H9 (cell line): ENCODE measurements at regions not wholly inside any gene's neighbourhood (a gene's known extent, or its start where the extent isn't known, plus 50 kb on each side); places are given as distances from the start of the nearest gene placed in this dataset.

Experiments used
- DNase-seq: peaks from one replicate; pipeline ENCODE4 v3.0.0-alpha.2; 2017
- H2AFZ ChIP-seq: one replicate; pipeline ENCODE4 v1.6.1; 2013; ENCODE audit warnings: mild to moderate bottlenecking, low read length, control low read depth, moderate library complexity
- H2AK5ac ChIP-seq: 2 replicates; pipeline ENCODE4 v1.6.1; 2013; ENCODE audit warnings: low read length, control low read depth, mixed read lengths; ENCODE audit not compliant: insufficient read length
- H2BK120ac ChIP-seq: one replicate; pipeline ENCODE4 v1.6.1; 2013; ENCODE audit warnings: low read depth, mild to moderate bottlenecking, low read length, control low read depth, inconsistent platforms; ENCODE audit not compliant: poor library complexity, severe bottlenecking
- H2BK12ac ChIP-seq: 2 replicates; pipeline ENCODE4 v1.6.1; 2013; ENCODE audit warnings: low read length, control low read depth, mixed read lengths, low read depth; ENCODE audit not compliant: insufficient read length
- H2BK15ac ChIP-seq: 2 replicates; pipeline ENCODE4 v1.6.1; 2013; ENCODE audit warnings: low read depth, low read length, control low read depth
- H2BK20ac ChIP-seq: one replicate; pipeline ENCODE4 v1.6.1; 2013; ENCODE audit warnings: low read depth, mild to moderate bottlenecking, low read length, control low read depth, inconsistent platforms; ENCODE audit not compliant: poor library complexity, severe bottlenecking
- H2BK5ac ChIP-seq: 2 replicates; pipeline ENCODE4 v1.6.1; 2013; ENCODE audit warnings: low read length, control low read depth, mixed read lengths; ENCODE audit not compliant: insufficient read length
- H3K14ac ChIP-seq: 2 replicates; pipeline ENCODE4 v1.6.1; 2013; ENCODE audit warnings: low read length, control low read depth; ENCODE audit not compliant: insufficient read depth
- H3K18ac ChIP-seq: 2 replicates; pipeline ENCODE4 v1.6.1; 2013; ENCODE audit warnings: low read depth, mild to moderate bottlenecking, mixed read lengths, low read length, control low read depth; ENCODE audit not compliant: insufficient read length
- H3K23ac ChIP-seq: 2 replicates; pipeline ENCODE4 v1.6.1; 2013; ENCODE audit warnings: low read length, control low read depth, mixed read lengths, low read depth; ENCODE audit not compliant: insufficient read length
- H3K23me2 ChIP-seq: 2 replicates; pipeline ENCODE4 v1.6.1; 2013; ENCODE audit warnings: low read depth, mild to moderate bottlenecking, mixed read lengths, low read length, control low read depth; ENCODE audit not compliant: insufficient read length, poor library complexity, severe bottlenecking
- H3K27ac ChIP-seq: 2 replicates; pipeline ENCODE4 v1.5.1; 2013; ENCODE audit warnings: low read length, control low read depth, mixed read lengths, low read depth; ENCODE audit not compliant: insufficient read length
- H3K27me3 ChIP-seq: 2 replicates; pipeline ENCODE4 v1.6.1; 2013; ENCODE audit warnings: low read length, control low read depth, inconsistent platforms; ENCODE audit not compliant: insufficient read depth
- H3K4ac ChIP-seq: 2 replicates; pipeline ENCODE4 v1.6.1; 2013; ENCODE audit warnings: low read depth, mild to moderate bottlenecking, control low read depth, inconsistent platforms, low read length, moderate library complexity
- H3K4me1 ChIP-seq: 2 replicates; pipeline ENCODE4 v1.6.1; 2013; ENCODE audit warnings: low read length, control low read depth, inconsistent platforms; ENCODE audit not compliant: insufficient read depth
- H3K4me2 ChIP-seq: 2 replicates; pipeline ENCODE4 v1.6.1; 2013; ENCODE audit warnings: low read length, control low read depth, mixed read lengths; ENCODE audit not compliant: insufficient read length, insufficient read depth
- H3K56ac ChIP-seq: 2 replicates; pipeline ENCODE4 v1.6.1; 2013; ENCODE audit warnings: low read depth, mild to moderate bottlenecking, mixed read lengths, low read length, control low read depth; ENCODE audit not compliant: insufficient read length
- H3K79me1 ChIP-seq: 2 replicates; pipeline ENCODE4 v1.6.1; 2013; ENCODE audit warnings: low read depth, mild to moderate bottlenecking, moderate library complexity, low read length, control low read depth, inconsistent platforms; ENCODE audit not compliant: insufficient read depth, poor library complexity, severe bottlenecking
- H3K79me2 ChIP-seq: 2 replicates; pipeline ENCODE4 v1.6.1; 2013; ENCODE audit warnings: low read length, control low read depth, inconsistent platforms; ENCODE audit not compliant: insufficient read depth
- H3K9ac ChIP-seq: 2 replicates; pipeline ENCODE4 v1.6.1; 2013; ENCODE audit warnings: low read length, control low read depth, mixed read lengths; ENCODE audit not compliant: insufficient read length; ENCODE audit errors: extremely low read depth
- H3K9me3 ChIP-seq: one replicate; pipeline ENCODE4 v1.6.1; 2013; ENCODE audit warnings: low read depth, low read length, inconsistent platforms; ENCODE audit not compliant: control insufficient read depth
- H3T11ph ChIP-seq: one replicate; pipeline ENCODE4 v1.6.1; 2013; ENCODE audit warnings: mild to moderate bottlenecking, low read length, control low read depth, inconsistent platforms
- H4K20me1 ChIP-seq: one replicate; pipeline ENCODE4 v1.6.1; 2013; ENCODE audit not compliant: control insufficient read depth, insufficient read length, insufficient read depth
- H4K5ac ChIP-seq: 2 replicates; pipeline ENCODE4 v1.6.1; 2013; ENCODE audit warnings: low read depth, mild to moderate bottlenecking, mixed read lengths, low read length, control low read depth; ENCODE audit not compliant: insufficient read length
- H4K8ac ChIP-seq: replicated peaks from 2 replicates; pipeline ENCODE4 v1.6.1; 2013; ENCODE audit warnings: low read length, control low read depth, mixed read lengths, low read depth; ENCODE audit not compliant: insufficient read length
- H4K91ac ChIP-seq: 2 replicates; pipeline ENCODE4 v1.6.1; 2013; ENCODE audit warnings: low read depth, mild to moderate bottlenecking, moderate library complexity, mixed read lengths, low read length, control low read depth; ENCODE audit not compliant: insufficient read length
- H3K27ac Mint-ChIP-seq, 3 experiments: 2 replicates in 2 of 3; 3 replicates in 1 of 3; pipeline ENCODE4 v1.8.0; 2020 to 2021; ENCODE audit warnings: mixed read lengths in 3 of 3, mild to moderate bottlenecking in 1 of 3, moderate library complexity in 1 of 3
- H3K27me3 Mint-ChIP-seq: 2 replicates; pipeline ENCODE4 v1.8.0; 2021; ENCODE audit warnings: low read depth, mild to moderate bottlenecking, moderate library complexity, mixed read lengths
- H3K36me3 Mint-ChIP-seq, 3 experiments: 2 replicates in 2 of 3; 3 replicates in 1 of 3; pipeline ENCODE4 v1.8.0; 2020 to 2021; ENCODE audit warnings: low read depth in 3 of 3, mixed read lengths in 3 of 3; ENCODE audit not compliant: insufficient read depth in 1 of 3
- H3K4me1 Mint-ChIP-seq, 2 experiments: 2 replicates each; pipeline ENCODE4 v1.8.0; 2020; ENCODE audit warnings: mixed read lengths in 2 of 2
- H3K4me3 Mint-ChIP-seq, 2 experiments: 2 replicates in 1 of 2; 3 replicates in 1 of 2; pipeline ENCODE4 v1.8.0; 2020 to 2021; ENCODE audit warnings: mild to moderate bottlenecking in 2 of 2, mixed read lengths in 2 of 2, moderate library complexity in 1 of 2
- H3K9me3 Mint-ChIP-seq, 2 experiments: 2 replicates in 1 of 2; 3 replicates in 1 of 2; pipeline ENCODE4 v1.8.0; 2020; ENCODE audit warnings: mild to moderate bottlenecking in 2 of 2, mixed read lengths in 2 of 2, moderate library complexity in 1 of 2
- WGBS: extraction: QIAGEN DNeasy Blood & Tissue Kit; methylation state at CpG from one replicate; pipeline ENCODE4 v1.1.7; 2013; ENCODE audit warnings: missing lambda C conversion rate, low lambda C conversion rate, mixed read lengths; ENCODE audit not compliant: insufficient read length; ENCODE audit errors: extremely low coverage; 5-methylcytosine and 5-hydroxymethylcytosine counted together
- TF ChIP-seq, protein P1 (sequence below): fragments of 200-600 bp; sonication (generic); conservative IDR thresholded peaks from 3 replicates; pipeline ENCODE4 v1.8.0; 2021; ENCODE audit warnings: antibody characterized with exemption, mild to moderate bottlenecking

- Histone ChIP-seq H3K79me1 (no peaks in the 10 kb centered on the region), H3K18ac (no peak overlapping the region), H2AK5ac (no peak overlapping the region), H2BK20ac (no peak overlapping the region), H3K56ac (no peak overlapping the region), H4K5ac (no peak overlapping the region), H3K4me2 (no peak overlapping the region), H3K23ac (no peak overlapping the region), H3K9ac (no peak overlapping the region), H4K91ac (no peak overlapping the region), H3K27me3 (no peaks in the 10 kb centered on the region), H3T11ph (no peak overlapping the region), H3K4ac (no peak overlapping the region), H4K8ac (no peak overlapping the region), H3K14ac (no peak overlapping the region), H3K23me2 (no peaks in the 10 kb centered on the region), H3K4me1 (no peaks in the 10 kb centered on the region; the same call in 1 of the 2 replicates), H2BK5ac (no peak overlapping the region), H3K27ac (no peak overlapping the region), H2AFZ (no peak overlapping the region), H2BK12ac (no peak overlapping the region), H3K9me3 (peaks cover 26% of the 10 kb centered on the region), H2BK15ac (no peak overlapping the region), H3K79me2 (no peaks in the 10 kb centered on the region), H4K20me1 (no peaks in the 10 kb centered on the region), H2BK120ac (no peak overlapping the region)
- Mint-ChIP-seq H3K27me3 (no peaks in the 10 kb centered on the region), H3K9me3 (peaks cover 0 to 40% of the 10 kb centered on the region in 2 experiments; a peak in 2 of 5 replicates), H3K36me3 (no peaks in the 10 kb centered on the region; a peak in 1 of 7 replicates), H3K27ac (no peak overlapping the region), H3K4me1 (no peaks in the 10 kb centered on the region), H3K4me3 (no peak overlapping the region)
- TF ChIP-seq, protein P1, sequence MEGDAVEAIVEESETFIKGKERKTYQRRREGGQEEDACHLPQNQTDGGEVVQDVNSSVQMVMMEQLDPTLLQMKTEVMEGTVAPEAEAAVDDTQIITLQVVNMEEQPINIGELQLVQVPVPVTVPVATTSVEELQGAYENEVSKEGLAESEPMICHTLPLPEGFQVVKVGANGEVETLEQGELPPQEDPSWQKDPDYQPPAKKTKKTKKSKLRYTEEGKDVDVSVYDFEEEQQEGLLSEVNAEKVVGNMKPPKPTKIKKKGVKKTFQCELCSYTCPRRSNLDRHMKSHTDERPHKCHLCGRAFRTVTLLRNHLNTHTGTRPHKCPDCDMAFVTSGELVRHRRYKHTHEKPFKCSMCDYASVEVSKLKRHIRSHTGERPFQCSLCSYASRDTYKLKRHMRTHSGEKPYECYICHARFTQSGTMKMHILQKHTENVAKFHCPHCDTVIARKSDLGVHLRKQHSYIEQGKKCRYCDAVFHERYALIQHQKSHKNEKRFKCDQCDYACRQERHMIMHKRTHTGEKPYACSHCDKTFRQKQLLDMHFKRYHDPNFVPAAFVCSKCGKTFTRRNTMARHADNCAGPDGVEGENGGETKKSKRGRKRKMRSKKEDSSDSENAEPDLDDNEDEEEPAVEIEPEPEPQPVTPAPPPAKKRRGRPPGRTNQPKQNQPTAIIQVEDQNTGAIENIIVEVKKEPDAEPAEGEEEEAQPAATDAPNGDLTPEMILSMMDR, result no peak
- no CpG with 5 or more reads among the region's 1 CpG for WGBS
- no peak for DNase-seq
These were observed 103.9 kb upstream of the KLHL13 start for GRCh38 chrX:118220509-118220908.
